ENCODE measurements at regions not wholly inside any gene's neighbourhood (a gene's known extent, or its start where the extent isn't known, plus 50 kb on each side); places are given as distances from the start of the nearest gene placed in this dataset.

DNA sequence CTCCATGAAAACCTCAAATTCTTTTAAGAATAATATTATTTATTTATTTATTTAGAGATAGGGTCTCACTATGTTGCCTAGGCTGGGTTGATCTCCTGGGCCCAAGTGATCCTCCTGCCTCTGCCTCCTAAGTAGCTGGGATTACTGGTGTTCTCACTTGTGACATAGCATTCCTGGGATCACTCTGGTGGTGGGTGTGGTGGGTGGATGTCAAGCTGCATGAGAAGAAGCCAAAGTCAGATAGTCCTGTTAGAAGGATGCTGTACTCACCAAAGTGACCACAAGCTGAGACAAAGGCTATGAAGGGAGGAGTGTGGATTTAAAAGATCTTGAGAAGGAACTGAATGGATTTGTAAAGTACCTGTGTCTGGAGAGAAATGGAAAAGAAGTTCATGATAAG, 87.9 kb upstream of the SPON1 start:
- no peak for DNase-seq

DNA sequence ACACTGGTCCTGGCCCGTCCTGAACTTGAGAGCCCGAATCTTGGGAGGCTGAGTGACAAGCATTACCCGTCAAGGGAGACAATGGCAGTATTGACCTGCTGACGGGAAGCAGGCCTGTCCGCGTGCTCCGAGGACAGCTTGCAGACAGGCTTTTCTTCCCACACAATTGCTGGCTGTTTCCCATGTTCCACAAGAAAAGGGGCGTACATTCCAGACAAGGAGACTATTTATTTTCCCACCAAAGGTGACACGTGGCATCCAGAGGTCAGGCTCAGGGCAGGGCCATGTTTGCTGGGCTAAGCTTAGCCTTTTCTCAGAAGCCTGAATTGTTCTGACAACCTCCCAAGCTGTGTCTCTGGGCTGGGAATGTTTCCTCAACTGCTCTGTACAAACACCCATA, 86.9 kb upstream of the SPON1 start:
- DNase-seq: no peak

DNA sequence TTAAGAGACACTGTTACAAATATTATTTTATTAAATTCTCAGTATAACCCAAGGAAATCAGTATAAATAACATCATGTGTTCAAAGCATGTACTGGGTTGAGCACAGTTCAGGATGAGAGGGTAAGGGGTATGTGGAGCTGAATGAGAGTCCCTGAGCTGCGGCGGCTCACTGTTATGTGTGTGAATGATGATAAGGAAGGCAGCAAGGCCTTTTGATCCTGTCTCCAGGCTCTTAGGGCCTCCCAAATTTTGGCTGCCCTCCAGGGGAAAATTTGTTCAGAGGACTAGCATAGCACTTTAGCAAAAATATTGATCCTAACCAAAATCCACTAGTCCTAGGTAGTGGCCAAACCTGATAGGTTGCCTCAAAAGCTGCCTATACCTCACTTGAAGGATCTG, 86.1 kb upstream of the SPON1 start:
- no peak for DNase-seq

DNA sequence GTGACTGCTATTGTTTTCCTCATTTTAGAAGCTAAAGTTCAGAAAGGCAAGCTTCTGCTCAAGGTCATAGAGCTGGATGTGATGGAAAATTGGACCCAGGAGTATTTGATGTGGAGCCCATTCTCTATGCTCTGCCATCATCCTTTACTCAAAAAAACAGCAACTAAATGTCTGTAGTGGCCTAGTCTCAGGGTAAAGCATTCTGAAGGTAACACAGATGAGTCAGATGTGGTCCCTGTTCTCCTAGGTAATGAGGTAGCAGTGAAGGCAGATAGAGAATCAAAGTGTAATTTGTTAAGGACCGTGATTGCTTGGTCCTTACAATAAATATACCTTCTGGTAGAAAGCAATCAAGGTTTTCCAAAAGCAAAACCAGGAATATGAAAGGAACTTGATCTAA, 84.4 kb upstream of the SPON1 start:
- no peak for DNase-seq

DNA sequence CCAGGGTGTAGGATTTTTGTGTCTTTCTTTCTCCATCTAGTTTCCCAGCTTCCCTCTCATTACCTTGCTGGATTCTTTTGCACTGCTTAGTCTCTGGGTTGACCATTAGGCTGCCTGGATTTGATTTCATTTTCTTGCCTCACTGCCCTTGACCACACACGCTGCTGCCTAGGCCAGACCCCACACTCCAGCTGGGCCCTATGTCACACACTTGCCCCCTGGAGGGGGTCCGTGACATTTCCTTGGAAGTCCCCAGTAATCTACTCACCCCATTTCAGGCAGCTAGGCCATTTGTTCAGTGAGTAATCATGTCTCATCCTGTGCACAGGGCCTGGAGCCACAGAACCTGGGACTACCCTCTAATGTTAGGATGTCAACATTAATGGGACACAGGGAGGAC, 81.9 kb upstream of the SPON1 start:
- no peak for DNase-seq

DNA sequence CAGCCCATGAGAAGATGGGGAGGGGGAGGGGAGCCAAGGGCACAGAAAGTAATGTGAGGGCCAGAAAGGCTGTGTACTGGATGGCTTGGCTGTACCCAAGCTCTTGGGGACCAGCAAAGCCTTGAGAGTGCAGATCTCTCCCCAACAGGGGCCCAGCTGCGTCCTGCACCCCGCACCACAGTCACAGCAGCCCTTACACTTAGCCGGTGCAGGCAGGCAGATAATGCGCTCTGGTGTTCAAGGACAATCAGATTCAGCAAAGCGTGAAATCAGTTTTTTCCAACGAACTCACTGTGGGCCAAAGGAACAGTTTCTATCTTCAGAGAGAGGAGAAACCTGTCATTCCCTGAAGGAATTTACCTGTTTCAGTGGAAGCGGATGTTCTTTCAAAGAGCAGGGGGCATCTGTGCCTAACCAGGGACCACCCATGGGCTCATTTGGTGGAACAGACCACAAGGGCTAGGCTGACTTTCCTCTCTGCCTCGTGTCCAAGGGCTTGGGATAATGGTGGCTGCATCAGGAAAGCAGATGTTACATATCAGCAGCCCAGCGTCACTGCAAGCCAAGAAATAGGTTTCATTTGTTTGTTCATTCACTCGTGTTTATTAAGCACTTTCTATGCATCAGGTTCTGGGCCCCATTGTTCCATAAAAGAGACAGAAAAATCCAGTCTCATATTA, 81.2 kb upstream of the SPON1 start:
- DNase-seq: no peak

DNA sequence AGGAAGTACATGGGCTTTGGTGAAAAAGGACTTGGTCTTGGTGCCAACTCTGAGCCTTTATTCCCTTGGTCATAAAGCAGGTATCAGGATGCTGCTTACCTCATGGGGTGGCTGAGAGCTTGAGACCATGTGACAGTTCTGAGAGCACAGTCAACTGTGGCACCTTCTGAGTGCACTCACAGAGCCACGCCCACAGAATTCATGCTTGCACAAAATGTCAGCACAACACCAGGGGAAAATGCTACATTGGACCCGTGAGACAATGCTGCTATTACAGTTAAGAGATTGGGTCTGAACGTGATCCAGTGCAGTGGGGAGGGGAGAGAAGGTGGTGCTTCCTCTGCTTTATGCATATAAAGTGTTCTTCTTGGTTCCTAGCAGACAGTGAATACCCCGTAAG, 79.5 kb upstream of the SPON1 start:
- DNase-seq: no peak

DNA sequence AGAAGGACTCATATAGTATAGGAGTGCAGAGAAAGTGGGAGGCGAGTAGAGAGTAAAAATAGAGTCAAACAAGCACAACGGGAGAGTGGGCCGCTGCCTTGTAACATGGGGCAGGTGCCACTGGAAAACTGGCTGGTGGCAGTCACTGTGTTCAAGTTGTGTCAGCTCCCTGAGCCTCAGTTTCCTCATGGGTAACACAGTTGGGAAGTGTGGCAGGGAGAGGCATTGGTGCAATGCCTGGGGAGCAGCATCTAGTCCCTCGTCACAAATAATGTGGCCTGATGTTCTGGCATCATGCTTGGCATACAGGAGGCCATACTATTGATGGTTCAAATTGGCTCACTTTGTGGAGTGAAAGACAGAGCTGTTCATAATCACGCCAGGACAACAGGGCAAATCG, 78.9 kb upstream of the SPON1 start:
- no peak for DNase-seq

DNA sequence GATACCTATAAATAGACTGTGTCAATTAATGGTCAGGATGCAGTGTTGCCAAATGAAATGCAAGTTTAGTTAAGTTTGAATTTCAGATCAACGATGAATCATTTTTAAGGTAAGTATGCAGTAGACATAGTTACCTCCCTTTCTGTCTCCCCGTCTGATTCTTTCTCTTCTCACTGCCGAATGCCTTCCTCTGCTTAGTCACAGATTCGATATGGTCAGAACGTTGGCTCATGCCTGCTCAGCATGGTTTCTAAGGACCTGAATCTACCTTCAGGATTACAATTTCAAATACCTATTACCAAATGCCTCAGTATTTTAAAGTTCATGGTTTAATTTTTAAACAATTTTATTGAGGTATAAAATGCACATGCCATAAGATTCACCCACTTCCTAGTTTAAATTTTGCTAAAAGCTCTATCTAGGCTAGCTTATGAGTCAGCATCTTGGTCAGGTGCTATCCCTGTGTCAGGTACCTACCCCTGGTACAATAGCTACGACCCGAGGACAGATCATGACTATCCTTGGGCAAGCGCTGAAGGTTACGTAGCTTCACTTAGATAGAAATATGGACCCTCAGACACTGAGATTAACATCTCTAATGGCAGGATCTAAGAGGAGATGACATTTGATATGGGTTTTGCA, 78.2 kb upstream of the SPON1 start:
- no peak for DNase-seq

DNA sequence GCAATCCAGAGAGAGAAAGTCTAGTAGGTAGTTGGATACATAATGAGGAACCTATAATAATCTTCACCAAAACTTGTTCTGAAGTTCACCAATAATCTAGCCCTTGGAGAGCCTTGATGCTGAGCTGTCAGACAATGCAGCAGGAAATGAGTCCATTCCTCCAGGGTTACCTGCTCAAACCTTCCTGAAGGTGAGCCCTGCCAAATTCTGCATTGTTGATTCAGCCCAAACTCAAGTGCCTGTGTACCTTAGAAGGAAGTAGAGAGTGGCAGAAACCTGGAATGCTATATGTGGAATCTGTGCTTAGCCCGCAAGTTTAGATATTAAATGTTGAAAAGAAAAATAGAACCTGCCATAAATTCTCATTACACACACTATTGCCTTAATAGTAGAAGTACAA, 77.4 kb upstream of the SPON1 start:
- DNase-seq: no peak

DNA sequence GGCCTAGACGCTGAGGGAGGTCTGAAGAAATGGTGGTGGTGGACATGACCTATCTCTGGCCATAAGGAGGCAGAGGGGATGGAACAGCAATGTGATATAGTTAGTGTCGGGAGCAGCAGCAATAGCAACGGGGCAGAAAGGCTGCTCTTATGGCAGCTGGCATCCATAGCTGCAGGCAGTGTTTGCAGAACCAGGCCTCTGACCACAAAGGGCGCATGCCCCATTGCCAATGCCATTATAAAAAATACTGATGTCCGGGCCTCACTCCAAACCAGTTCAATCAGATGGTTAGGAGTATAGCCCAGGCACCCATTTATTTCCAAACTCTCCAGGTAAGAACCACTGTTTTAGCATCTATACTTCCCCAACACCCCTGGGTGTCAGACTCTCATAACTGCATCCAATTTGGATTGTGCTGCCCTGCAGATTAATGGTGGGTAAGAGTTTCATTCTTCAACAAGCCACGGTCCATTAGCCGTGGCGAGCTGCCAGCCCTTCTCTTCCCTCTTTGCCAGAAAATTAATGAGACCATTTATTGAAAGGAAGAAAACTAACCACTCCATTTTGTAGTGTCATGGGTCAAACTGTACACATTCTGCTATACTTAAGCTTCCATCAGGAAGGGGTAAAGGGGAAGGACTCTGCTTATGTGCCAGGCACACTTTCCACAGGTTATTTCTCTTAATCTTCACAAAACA, 72.8 kb upstream of the SPON1 start:
- no peak for DNase-seq

DNA sequence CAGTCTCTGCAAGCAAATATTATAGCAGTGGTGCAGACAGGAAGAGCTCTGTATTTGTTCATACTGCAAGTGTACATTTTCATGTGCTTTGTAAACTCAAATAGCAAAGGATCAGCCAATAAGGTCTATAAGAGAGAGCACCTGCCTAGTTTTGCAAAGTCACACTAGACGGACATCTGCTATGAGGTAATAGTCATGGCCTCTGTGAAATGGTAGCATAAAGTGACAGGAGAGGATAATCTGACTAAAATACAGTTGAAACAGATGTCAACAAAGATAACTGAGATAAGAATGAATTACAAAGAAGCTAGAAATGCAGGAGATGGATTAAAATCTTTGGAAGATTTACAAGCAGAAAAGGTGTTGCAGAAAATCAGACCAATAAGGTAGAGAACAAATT, 70.6 kb upstream of the SPON1 start:
- no peak for DNase-seq

DNA sequence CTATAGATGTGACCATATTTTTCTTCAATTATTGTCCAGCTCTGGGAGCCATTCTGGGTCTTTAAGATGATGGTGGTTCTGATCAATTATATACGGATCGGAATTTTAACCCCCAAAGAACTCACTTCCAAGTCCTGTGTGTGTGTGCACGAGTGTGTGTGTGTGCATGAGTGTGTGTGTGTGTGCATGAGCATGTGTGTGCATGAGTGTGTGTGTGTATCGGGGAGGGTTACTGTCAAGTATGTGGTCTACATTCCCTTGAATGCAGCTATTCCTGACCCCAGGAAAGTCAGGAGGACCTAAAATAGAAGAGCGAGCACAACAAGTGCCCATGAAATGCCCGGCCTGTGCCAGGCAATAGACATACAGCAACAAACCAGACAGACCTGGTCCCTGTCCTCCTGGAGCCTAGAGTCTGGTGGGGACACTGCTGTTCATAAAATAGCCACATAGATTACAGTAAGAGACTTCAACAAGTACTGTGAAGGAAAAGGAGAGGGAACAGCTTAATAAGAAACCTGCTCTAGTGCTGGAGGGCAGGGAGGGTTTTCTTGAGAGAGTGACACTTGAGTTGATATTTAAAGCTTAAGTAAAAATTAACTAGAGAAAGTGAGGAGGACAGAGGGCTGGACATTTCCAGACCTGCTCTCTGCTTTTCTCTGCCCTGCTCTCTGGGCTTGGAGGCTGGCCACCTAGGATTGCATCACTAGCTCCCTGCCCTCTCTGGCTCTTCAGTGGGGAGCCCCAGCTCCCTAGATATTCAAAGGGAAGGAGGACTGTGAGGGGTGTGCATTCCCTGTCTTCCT, 66.1 kb upstream of the SPON1 start:
- no peak for DNase-seq

DNA sequence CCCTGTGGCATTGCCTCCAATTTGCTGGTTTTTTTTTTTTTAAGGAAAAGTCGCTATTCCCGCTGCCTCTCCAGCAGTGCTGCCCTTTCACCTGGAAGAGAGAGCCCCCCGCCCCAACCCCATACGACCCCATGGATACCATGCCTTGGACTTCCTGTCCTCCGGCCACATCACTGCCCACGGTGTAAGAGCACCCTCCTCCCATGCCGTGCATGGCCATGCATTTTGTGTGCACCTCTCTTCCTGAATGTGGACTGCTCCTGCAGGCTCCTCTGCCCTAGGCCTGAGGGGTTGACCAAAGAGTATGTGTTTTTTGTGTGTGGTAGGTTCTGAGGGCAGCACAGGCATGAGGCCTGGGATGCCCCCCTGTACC, 65.6 kb upstream of the SPON1 start:
- no peak for DNase-seq

DNA sequence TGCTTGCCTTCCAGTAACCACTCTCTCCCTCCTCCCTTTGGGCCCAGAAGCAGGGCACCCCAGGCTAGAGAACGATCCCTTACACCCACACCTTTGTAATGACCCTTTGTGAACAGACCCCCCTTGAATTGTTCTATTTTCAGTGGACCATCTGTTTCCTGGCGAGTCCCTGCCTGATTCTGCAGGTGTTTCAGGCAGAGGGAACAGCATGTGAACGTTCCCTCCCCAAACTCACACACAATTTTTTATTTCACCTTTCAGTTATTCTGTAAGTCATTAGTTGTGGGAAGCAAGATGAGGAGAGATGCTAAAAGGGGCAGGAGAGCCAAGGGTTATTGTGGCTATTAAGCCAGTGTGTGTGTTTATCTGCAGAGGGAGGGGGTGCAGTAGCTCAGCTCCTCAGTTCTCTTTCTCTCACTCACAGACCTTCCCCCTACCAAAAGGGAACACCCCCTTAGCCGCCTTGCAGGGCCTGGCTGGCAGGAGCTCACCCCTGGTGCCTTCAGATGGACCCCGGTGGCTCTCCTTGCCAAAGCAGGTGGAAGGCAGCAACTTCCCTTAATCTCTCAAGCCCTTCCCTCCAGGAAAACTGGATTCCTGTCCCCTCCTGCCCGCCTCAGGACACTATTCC, 64.8 kb upstream of the SPON1 start:
- DNase-seq: no peak

DNA sequence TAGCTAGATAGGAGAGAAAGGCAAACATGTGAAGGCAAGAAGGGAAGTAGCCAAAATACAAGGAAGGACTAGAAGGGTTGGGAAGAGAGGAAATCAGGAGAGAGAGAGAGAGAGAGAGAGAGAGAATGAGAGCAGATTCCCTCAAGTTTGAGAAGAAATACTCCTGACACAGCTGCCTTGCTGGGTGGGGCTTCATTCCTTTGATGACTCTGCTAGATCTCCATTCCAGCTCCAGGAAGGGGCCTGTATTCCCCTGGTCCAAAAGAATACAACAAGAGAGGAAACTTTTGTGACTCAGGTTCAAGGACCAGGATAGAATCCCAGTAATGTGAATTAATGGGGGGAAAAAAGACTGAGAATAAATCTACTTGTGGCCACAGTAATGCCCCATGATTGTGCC, 62.9 kb upstream of the SPON1 start:
- DNase-seq: no peak

DNA sequence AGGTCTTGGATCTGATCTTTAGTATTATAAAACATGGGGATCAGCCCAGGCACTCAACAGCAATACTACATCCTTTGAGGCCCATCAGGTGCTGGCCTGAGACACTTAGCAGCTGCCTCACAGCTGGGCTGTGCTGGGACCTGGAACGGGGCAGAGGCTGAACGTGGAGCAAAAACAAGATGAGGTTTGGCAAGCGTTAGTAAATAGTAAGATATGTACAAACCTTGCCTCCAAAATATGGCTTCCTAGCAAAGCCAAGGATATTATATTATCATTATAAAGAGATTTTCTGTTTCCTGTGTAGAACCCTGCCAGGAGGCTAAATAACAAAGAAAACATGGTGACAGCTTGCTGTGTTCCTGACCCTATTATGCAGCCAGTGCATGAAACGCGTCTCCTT, 60.0 kb upstream of the SPON1 start:
- DNase-seq: no peak

DNA sequence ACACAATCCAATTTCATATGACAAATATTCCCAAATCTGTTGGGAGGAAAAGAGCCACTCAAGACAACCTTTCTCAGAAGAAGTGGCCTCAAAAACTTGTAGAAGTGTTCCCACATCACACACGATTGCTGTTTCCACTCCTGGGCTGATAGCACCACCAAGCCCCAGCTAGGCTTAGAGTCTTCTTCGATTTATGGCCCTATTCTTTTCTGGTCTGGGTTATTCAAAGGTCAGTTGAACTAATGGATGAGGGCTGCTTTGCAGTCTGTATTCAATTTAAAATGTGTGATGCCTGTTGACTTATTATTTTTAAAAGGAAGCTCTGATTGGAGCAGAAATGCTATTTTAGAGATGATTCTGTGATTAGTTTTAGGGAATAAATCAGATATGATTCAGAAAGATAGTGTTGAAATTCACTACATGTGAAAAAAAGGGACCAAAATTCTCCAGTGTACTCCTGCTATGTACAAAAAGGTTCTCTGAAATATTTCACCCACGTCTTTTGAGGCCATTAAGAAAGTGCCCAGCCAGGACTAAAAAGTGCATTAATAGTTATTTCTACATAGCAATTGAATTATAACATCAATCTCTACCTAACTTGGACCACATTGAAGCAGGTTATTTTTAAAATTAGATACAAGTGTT, 57.3 kb upstream of the SPON1 start:
- DNase-seq: no peak

DNA sequence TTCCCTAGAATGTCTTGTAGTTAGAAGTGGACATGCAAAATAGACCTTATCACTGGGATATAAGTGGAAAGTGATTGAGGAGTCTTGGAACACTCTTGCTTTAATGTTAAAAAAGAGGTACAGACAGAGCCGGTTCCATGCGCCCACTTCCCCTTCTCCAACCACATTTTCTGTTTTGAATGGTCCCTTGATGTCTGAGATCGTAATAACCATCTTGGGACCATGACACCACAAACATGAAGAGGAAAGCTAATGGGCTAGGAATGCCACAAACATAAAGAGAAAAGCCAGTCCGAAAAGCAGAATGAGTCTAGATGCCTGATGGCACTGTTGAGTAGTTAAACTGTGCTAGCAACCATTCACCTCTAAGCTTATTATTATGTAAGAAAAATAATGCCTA, 54.8 kb upstream of the SPON1 start:
- DNase-seq: no peak

DNA sequence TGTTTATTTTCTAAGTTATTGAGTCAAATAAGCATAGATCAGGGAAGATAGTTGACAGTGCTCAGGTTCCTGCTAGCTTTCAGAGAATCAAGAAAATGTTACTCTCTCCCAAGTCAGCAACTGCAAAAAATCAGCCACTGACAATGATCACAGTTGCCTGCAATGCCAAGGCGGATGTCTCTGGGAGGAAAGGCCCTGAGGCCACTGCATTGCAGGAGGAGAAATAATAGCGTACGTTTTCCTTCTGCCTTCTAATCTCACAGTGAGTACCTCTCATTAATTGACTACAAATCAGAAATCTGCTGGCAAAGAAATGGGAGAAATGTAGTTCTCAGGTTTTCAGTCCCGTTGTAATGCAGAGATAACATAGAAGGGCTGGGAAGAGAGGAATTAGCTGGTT, 54.0 kb upstream of the SPON1 start:
- no peak for DNase-seq
